Omental fat pad (tissue), 3 donors: ENCODE measurements at regions not wholly inside any gene's neighbourhood (a gene's known extent, or its start where the extent isn't known, plus 50 kb on each side); places are given as distances from the start of the nearest gene placed in this dataset.
A peak's percentile ranks its signal among the peaks of the same experiment; 100 is the strongest.

Experiments
- ATAC-seq: fragments of 150-250 bp; one replicate; pipeline ENCODE4 v1.9.1; 2016; ENCODE audit warnings: mild to moderate bottlenecking, moderate library complexity; ENCODE audit not compliant: low FRiP score
- DNase-seq: peaks from one replicate; pipeline ENCODE4 v3.0.0-alpha.2; 2019; ENCODE audit warnings: low spot score
- TF ChIP-seq, protein P1 (sequence below), 3 donors: fragments of 450-650 bp; IDR thresholded peaks; one replicate each; pipeline ENCODE4 v1.5.1; 2016 to 2017; ENCODE audit warnings: antibody characterized with exemption in 3 of 3, mild to moderate bottlenecking in 3 of 3, moderate library complexity in 2 of 3

- no peak for DNase-seq
- TF ChIP-seq, protein P1, sequence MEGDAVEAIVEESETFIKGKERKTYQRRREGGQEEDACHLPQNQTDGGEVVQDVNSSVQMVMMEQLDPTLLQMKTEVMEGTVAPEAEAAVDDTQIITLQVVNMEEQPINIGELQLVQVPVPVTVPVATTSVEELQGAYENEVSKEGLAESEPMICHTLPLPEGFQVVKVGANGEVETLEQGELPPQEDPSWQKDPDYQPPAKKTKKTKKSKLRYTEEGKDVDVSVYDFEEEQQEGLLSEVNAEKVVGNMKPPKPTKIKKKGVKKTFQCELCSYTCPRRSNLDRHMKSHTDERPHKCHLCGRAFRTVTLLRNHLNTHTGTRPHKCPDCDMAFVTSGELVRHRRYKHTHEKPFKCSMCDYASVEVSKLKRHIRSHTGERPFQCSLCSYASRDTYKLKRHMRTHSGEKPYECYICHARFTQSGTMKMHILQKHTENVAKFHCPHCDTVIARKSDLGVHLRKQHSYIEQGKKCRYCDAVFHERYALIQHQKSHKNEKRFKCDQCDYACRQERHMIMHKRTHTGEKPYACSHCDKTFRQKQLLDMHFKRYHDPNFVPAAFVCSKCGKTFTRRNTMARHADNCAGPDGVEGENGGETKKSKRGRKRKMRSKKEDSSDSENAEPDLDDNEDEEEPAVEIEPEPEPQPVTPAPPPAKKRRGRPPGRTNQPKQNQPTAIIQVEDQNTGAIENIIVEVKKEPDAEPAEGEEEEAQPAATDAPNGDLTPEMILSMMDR (IDR thresholded peaks at IDR 0.05), result no peak
- no peak for ATAC-seq
Observed at GRCh38 chr9:95753762-95754465, 121.6 kb upstream of the ERCC6L2 start.

- DNase-seq, result no peak
- ATAC-seq, result peak; percentile 17
- TF ChIP-seq, protein P1 (IDR thresholded peaks at IDR 0.05), result no peak
Observed at GRCh38 chr9:95752129-95752731, 123.3 kb upstream of the ERCC6L2 start.

DNA sequence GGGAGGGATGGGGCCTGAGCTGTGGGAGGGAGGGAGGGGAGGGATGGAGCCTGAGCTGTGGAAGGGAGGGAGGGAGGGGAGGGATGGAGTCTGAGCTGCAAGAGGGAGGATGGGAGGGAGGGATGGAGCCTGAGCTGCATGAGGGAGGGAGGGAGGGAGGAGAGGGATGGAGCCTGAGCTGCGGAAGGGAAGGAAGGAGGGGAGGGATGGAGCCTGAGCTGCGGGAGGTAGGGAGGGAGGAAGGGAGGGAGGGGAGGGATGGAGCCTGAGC is 124.0 kb upstream of the ERCC6L2 start:
- no peak for DNase-seq
- TF ChIP-seq, protein P1 (IDR thresholded peaks at IDR 0.05), result no peak
- no peak for ATAC-seq

- ATAC-seq (no peak), DNase-seq (no peak)
- TF ChIP-seq, protein P1 (IDR thresholded peaks at IDR 0.05), result no peak
Observed at GRCh38 chr9:95750725-95751519, 124.6 kb upstream of the ERCC6L2 start.

DNA sequence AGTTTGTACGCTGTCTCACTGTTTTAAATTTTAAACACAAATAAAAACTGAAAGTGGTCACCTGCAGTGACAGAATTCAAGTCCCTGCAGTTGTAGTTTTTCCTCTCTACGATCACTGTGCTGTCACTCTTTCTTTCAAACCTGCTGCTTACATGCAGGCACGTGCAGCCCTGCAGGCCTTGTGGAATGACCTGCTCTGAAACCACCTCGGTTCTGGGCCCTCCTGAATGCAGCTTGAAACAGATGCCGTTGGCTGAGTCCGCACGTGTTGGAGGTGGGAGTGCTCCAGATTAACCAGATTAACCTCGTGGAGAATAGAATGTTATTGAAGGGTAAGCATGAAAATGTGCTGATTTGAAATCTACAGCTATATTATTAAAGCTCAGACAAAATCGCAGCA is 126.0 kb upstream of the ERCC6L2 start:
- ATAC-seq, result no peak
- TF ChIP-seq, protein P1 (IDR thresholded peaks at IDR 0.05), result no peak
- no peak for DNase-seq

DNA sequence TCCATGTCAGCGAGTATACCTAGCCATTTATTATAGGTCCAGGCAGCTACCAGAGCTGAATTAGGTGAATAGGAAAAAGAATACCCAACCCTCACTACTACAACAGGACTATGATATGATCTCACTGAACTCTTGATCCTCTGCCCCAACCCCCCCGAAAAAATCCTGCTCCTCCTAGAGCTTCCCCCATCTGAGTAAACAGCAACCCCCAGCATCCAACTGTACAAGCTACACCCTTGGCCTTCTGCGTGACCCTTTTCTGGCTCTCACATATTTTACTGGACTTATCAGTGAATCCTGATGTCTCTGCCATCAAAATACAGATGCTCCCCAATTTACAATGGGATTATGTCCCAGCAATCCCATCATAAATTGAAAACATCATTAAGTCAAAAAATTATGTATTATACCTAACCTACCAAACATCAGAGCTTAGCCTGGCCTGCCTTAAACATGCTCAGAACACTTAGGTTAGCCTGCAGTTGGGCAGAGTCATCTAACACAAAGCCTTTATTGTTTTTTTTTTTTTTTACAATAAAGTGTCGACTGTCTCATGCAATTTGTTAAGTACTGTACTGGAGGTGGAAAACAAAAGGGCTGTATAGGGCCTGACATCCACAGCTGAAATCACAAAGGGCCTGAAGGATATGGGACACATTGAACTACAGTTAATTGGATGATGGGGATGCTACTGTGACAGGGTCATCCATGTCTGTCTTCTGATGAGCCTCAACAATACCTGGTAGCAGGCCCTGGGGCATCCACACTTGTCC is 128.9 kb upstream of the ERCC6L2 start:
- DNase-seq (no peak), ATAC-seq (no peak)
- TF ChIP-seq, protein P1 (IDR thresholded peaks at IDR 0.05), result no peak
